Pancreas (tissue), 10 donors: ENCODE measurements at regions not wholly inside any gene's neighbourhood (a gene's known extent, or its start where the extent isn't known, plus 50 kb on each side); places are given as distances from the start of the nearest gene placed in this dataset.

Source experiments
- ATAC-seq, 4 donors: fragments of 200-7000 bp; cut with Tn5 transposase; one replicate each; pipeline versions ENCODE4 v1.8.0 to v1.9.1; 2020; ENCODE audit warnings: mild to moderate bottlenecking in 4 of 4, moderate library complexity in 4 of 4
- DNase-seq, 6 donors: peaks; one replicate each; pipeline ENCODE4 v3.0.0-alpha.2; 2020
- FAIRE-seq: peaks from 2 replicates; lab custom pipeline; 2012; peaks lifted over from hg19 to GRCh38; lab: Jason Lieb, UNC
- H3K27ac ChIP-seq, 4 donors: fragments of 200-600 bp; sonication (generic); 1 replicate in 3 of 4; 2 replicates in 1 of 4; pipeline versions ENCODE4 v1.5.0 to v1.8.0; 2020
- H3K27me3 ChIP-seq, 4 donors: fragments of 200-600 bp; one replicate each; pipeline ENCODE4 v1.8.0; 2021
- H3K36me3 ChIP-seq, 3 donors: fragments of 200-600 bp; sonication (generic) in 1 of 3; one replicate each; pipeline versions ENCODE4 v1.5.0 to v1.8.0; 2020 to 2021
- H3K4me1 ChIP-seq, 3 donors: fragments of 200-600 bp; one replicate each; pipeline ENCODE4 v1.8.0; 2021
- H3K4me3 ChIP-seq, 4 donors: fragments of 200-600 bp; sonication (generic) in 2 of 4; one replicate each; pipeline versions ENCODE4 v1.5.0 to v1.8.0; 2020 to 2021
- H3K9me3 ChIP-seq, 4 donors: fragments of 200-600 bp; one replicate each; pipeline ENCODE4 v1.8.0; 2021
- WGBS, 2 donors: extraction: QIAGEN DNeasy Blood & Tissue Kit; methylation state at CpG; one replicate each; pipeline ENCODE4 v1.1.7; 2013; 5-methylcytosine and 5-hydroxymethylcytosine counted together
- intact Hi-C, 3 donors: fragments of 100-400 bp; cut with DNase I; formaldehyde crosslinking; loops; one replicate each; pipeline versions ENCODE4 v1.11.1 to v1.14.2; 2022
- TF ChIP-seq, protein P1 (sequence below), 4 donors: fragments of 200-600 bp; sonication (generic) in 3 of 4; IDR thresholded peaks; one replicate each; pipeline versions ENCODE4 v1.5.0 to v1.8.0; 2021; ENCODE audit warnings: antibody characterized with exemption in 4 of 4
- donor health status: healthy with polysubstance abuse.
- donor health status: DM: no; HTN: no; CAD: no; lungs with moderate emphysema.
- donor health status: DM: no; HTN: no; CAD: no.
- donor health status: control.
- donor health status: control.
- donor health status: Bipolar disorder and iron deficiency.
- donor health status: DM: yes; HTN: yes; CAD: no.
- donor health status: DM: no; HTN: no; CAD: no.
- donor health status: DM: no; HTN: no; CAD: no.
- donor health status: DM: yes; HTN: yes; CAD: no.

- FAIRE-seq (no peak), DNase-seq (no peak), ATAC-seq (no peak)
- no peak overlapping the region for H3K27ac ChIP-seq
- H3K9me3 ChIP-seq, result no peaks in the 10 kb centered on the region
- no peak overlapping the region for H3K4me3 ChIP-seq
- no peaks in the 10 kb centered on the region for H3K27me3 ChIP-seq
- TF ChIP-seq, protein P1, sequence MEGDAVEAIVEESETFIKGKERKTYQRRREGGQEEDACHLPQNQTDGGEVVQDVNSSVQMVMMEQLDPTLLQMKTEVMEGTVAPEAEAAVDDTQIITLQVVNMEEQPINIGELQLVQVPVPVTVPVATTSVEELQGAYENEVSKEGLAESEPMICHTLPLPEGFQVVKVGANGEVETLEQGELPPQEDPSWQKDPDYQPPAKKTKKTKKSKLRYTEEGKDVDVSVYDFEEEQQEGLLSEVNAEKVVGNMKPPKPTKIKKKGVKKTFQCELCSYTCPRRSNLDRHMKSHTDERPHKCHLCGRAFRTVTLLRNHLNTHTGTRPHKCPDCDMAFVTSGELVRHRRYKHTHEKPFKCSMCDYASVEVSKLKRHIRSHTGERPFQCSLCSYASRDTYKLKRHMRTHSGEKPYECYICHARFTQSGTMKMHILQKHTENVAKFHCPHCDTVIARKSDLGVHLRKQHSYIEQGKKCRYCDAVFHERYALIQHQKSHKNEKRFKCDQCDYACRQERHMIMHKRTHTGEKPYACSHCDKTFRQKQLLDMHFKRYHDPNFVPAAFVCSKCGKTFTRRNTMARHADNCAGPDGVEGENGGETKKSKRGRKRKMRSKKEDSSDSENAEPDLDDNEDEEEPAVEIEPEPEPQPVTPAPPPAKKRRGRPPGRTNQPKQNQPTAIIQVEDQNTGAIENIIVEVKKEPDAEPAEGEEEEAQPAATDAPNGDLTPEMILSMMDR (IDR thresholded peaks at IDR 0.05), result no peak
- WGBS, 2 donors, result 90 to 91% methylated on average over 3 of the region's 3 CpGs
- intact Hi-C loops, result no loop called here
- H3K4me1 ChIP-seq, result no peaks in the 10 kb centered on the region
- H3K36me3 ChIP-seq, result no peaks in the 10 kb centered on the region
Observed at GRCh38 chr6:147048930-147049329, 155.3 kb upstream of the STXBP5 start.

DNA sequence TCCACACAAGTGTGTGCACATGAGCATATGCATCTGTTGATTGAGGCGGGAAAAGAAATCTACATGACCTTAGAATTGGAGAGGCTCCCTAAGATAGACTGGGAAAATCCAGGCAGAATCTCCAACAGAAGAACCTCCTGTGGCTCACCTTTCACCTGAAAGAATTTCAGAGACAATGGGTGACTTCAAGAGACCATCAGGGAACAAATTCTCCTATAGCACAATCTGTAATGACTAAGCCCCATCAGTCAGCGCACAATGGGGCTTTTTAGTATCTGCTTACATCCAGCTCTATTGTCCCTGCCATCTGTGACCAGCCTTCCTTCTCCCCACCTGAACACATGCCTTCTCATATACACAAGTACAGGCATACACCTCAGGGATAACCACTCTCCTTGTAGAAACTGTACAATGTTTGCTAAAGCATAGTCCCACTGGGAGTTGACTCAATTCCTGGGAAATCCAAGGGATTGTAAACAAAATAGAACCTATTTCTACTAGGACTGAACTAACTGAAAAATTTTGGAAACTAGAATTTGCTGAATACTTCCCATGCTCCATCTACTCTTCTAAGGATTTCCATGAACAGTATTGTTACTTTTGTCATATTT is 150.8 kb upstream of the STXBP5 start:
- TF ChIP-seq, protein P1 (IDR thresholded peaks at IDR 0.05), result no peak
- H3K27ac ChIP-seq, result no peak overlapping the region
- no peak overlapping the region for H3K4me3 ChIP-seq
- intact Hi-C loops, result no loop called here
- no peaks in the 10 kb centered on the region for H3K4me1 ChIP-seq
- H3K27me3 ChIP-seq, result no peaks in the 10 kb centered on the region
- no peaks in the 10 kb centered on the region for H3K9me3 ChIP-seq
- ATAC-seq (no peak), DNase-seq (no peak), FAIRE-seq (no peak)
- H3K36me3 ChIP-seq, result no peaks in the 10 kb centered on the region
- 96 to 100% methylated on average over 2 of the region's 2 CpGs for WGBS, 2 donors

DNA sequence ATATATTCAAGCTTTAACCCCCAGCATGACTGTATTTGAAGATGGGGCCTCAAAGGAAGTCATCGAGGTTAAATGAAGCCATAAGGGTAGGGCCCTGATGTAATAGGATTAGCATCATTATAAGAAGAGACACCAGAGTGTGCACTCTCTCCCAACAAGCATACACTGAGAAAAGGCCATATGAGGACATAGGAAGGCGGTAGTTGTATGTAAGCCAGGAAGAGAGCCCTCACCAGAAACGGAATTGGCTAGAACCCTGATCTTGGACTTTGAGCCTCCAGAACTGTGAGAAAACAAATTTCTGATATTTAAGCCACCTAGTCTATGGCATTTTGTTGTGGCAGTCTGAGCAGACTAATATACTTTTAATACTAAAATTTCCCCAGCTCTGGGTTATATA is 150.1 kb upstream of the STXBP5 start:
- TF ChIP-seq, protein P1 (IDR thresholded peaks at IDR 0.05), result no peak
- Histone ChIP-seq H3K9me3 (no peaks in the 10 kb centered on the region), H3K27me3 (no peaks in the 10 kb centered on the region), H3K4me1 (no peaks in the 10 kb centered on the region), H3K36me3 (no peaks in the 10 kb centered on the region), H3K27ac (no peak overlapping the region), H3K4me3 (no peak overlapping the region)
- no peak for DNase-seq
- ATAC-seq, result no peak
- intact Hi-C loops, result no loop called here
- WGBS, 2 donors, result 65 to 69% methylated on average over 3 of the region's 3 CpGs
- no peak for FAIRE-seq

DNA sequence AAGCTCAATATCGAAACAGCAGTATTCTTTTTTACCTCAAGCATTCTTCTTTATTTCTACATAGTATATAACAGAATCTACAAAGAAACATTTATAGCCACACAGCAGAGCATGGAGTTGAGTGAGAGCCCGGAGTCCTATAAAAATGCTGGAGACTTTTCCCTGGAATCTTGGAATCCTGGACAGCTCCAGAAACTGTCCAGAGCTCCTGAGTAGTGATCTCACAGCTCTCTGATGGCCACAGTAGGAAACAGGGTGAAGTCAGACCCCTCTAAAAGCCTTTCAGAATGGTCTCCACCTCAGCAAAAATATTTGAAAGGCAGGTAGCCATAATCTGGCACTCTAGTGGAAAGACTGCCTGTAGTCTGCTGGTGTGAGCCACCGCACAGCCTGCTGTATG is 149.3 kb upstream of the STXBP5 start:
- Histone ChIP-seq H3K27me3 (no peaks in the 10 kb centered on the region), H3K4me1 (no peaks in the 10 kb centered on the region), H3K4me3 (no peak overlapping the region), H3K9me3 (no peaks in the 10 kb centered on the region), H3K27ac (no peak overlapping the region), H3K36me3 (no peaks in the 10 kb centered on the region)
- DNase-seq, result no peak
- intact Hi-C loops, result no loop called here
- no peak for FAIRE-seq
- TF ChIP-seq, protein P1 (IDR thresholded peaks at IDR 0.05), result no peak
- 92 to 97% methylated on average over 3 of the region's 3 CpGs for WGBS, 2 donors
- no peak for ATAC-seq

GRCh38 chr6:147055821-147056392 is 148.3 kb upstream of the STXBP5 start:
- TF ChIP-seq, protein P1 (IDR thresholded peaks at IDR 0.05), result no peak
- DNase-seq (no peak), ATAC-seq (peak; percentile 35 to 68 (median 52)), FAIRE-seq (no peak)
- H3K27ac ChIP-seq, result no peak overlapping the region
- H3K4me1 ChIP-seq, result peaks cover 0 to 4% (median 0%) of the 10 kb centered on the region in 3 donors
- intact Hi-C loops, result no loop called here
- H3K4me3 ChIP-seq, result no peak overlapping the region
- no peaks in the 10 kb centered on the region for H3K36me3 ChIP-seq
- H3K9me3 ChIP-seq, result no peaks in the 10 kb centered on the region
- WGBS, 2 donors, result 41 to 44% methylated on average over 8 of the region's 8 CpGs
- H3K27me3 ChIP-seq, result no peaks in the 10 kb centered on the region
